Fibroblast of pulmonary artery (primary cell): ENCODE measurements at regions not wholly inside any gene's neighbourhood (a gene's known extent, or its start where the extent isn't known, plus 50 kb on each side); places are given as distances from the start of the nearest gene placed in this dataset.

Experiments
- DNase-seq: peaks from one replicate; pipeline ENCODE4 v3.0.0-alpha.2; 2010; ENCODE audit warnings: low read depth
- H3K4me3 ChIP-seq: replicated peaks from 2 replicates; pipeline ENCODE4 v1.5.1; 2011; ENCODE audit warnings: low read depth, mild to moderate bottlenecking, control low read depth, low read length, moderate library complexity
- CTCF ChIP-seq: IDR thresholded peaks from 2 replicates; pipeline ENCODE4 v1.5.1; 2011; ENCODE audit warnings: mild to moderate bottlenecking, control low read depth, low read length, inconsistent platforms; ENCODE audit errors: missing control alignments

- TF ChIP-seq CTCF: no peak
- DNase-seq: no peak
- H3K4me3 ChIP-seq: no peak overlapping the region
Measured at GRCh38 chr2:58938988-58939387, 697.9 kb upstream of the FANCL start.

GRCh38 chr2:58932801-58933200, 691.7 kb upstream of the FANCL start:
- no peak overlapping the region for H3K4me3 ChIP-seq
- no peak for TF ChIP-seq CTCF
- no peak for DNase-seq

- DNase-seq: no peak
- TF ChIP-seq CTCF: no peak
- no peak overlapping the region for H3K4me3 ChIP-seq
Measured at GRCh38 chr2:58930537-58930936, 689.4 kb upstream of the FANCL start.

- no peak overlapping the region for H3K4me3 ChIP-seq
- no peak for DNase-seq
- TF ChIP-seq CTCF: no peak
Measured at GRCh38 chr2:58928973-58929372, 687.8 kb upstream of the FANCL start.

- TF ChIP-seq CTCF: no peak
- no peak for DNase-seq
- H3K4me3 ChIP-seq: no peak overlapping the region
Measured at GRCh38 chr2:58928391-58928790, 687.3 kb upstream of the FANCL start.

- no peak for DNase-seq
- H3K4me3 ChIP-seq: no peak overlapping the region
- TF ChIP-seq CTCF: no peak
Measured at GRCh38 chr2:58926112-58926511, 685.0 kb upstream of the FANCL start.

- no peak overlapping the region for H3K4me3 ChIP-seq
- no peak for DNase-seq
- no peak for TF ChIP-seq CTCF
Measured at GRCh38 chr2:58925676-58926081, 684.6 kb upstream of the FANCL start.
